ENCODE measurements at regions not wholly inside any gene's neighbourhood (a gene's known extent, or its start where the extent isn't known, plus 50 kb on each side); places are given as distances from the start of the nearest gene placed in this dataset.

GRCh38 chr13:22461854-22462490 is 718.8 kb upstream of the SGCG start:
- no peak for DNase-seq

- DNase-seq: no peak
Measured at GRCh38 chr13:22463089-22463488, 717.7 kb upstream of the SGCG start.

GRCh38 chr13:22468045-22468444 is 712.7 kb upstream of the SGCG start:
- DNase-seq: no peak

GRCh38 chr13:22468824-22469223 is 712.0 kb upstream of the SGCG start:
- no peak for DNase-seq

GRCh38 chr13:22469452-22469851 is 711.3 kb upstream of the SGCG start:
- no peak for DNase-seq

- DNase-seq: no peak
Measured at GRCh38 chr13:22470075-22470474, 710.7 kb upstream of the SGCG start.

GRCh38 chr13:22482496-22483000 is 698.2 kb upstream of the SGCG start:
- no peak for DNase-seq

- no peak for DNase-seq
Measured at GRCh38 chr13:22483276-22483675, 697.5 kb upstream of the SGCG start.

- DNase-seq: peak; percentile 35
Measured at GRCh38 chr13:22486490-22486889, 694.3 kb upstream of the SGCG start.

GRCh38 chr13:22487932-22488331 is 692.8 kb upstream of the SGCG start:
- no peak for DNase-seq

GRCh38 chr13:22489771-22490170 is 691.0 kb upstream of the SGCG start:
- DNase-seq: no peak

- DNase-seq: no peak
Measured at GRCh38 chr13:22495819-22496218, 685.0 kb upstream of the SGCG start.

- DNase-seq: no peak
Measured at GRCh38 chr13:22496803-22497508, 683.8 kb upstream of the SGCG start.

GRCh38 chr13:22497991-22498780 is 682.6 kb upstream of the SGCG start:
- DNase-seq: no peak

GRCh38 chr13:22499919-22500318 is 680.9 kb upstream of the SGCG start:
- DNase-seq: peak; percentile 71

- peak; percentile 43 for DNase-seq
Measured at GRCh38 chr13:22505489-22505888, 675.3 kb upstream of the SGCG start.

GRCh38 chr13:22506096-22506691 is 674.6 kb upstream of the SGCG start:
- DNase-seq: peak; percentile 34

GRCh38 chr13:22517544-22517943 is 663.2 kb upstream of the SGCG start:
- DNase-seq: no peak

GRCh38 chr13:22536851-22537250 is 643.9 kb upstream of the SGCG start:
- DNase-seq: no peak

- DNase-seq: no peak
Measured at GRCh38 chr13:22538400-22538799, 642.4 kb upstream of the SGCG start.

GRCh38 chr13:22549126-22549525 is 631.7 kb upstream of the SGCG start:
- DNase-seq: no peak

- DNase-seq: peak; percentile 6
Measured at GRCh38 chr13:22561581-22561980, 619.2 kb upstream of the SGCG start.

GRCh38 chr13:22562116-22562515 is 618.7 kb upstream of the SGCG start:
- no peak for DNase-seq

All from kidney glomerular epithelial cell (primary cell).